Heart left ventricle (tissue), 13 donors: ENCODE measurements at regions not wholly inside any gene's neighbourhood (a gene's known extent, or its start where the extent isn't known, plus 50 kb on each side); places are given as distances from the start of the nearest gene placed in this dataset.

Experiments
- POLR2A ChIP-seq, 2 donors: fragments of 450-650 bp; IDR thresholded peaks; one replicate each; pipeline ENCODE4 v1.6.1; 2017; ENCODE audit warnings: antibody characterized with exemption in 2 of 2, mild to moderate bottlenecking in 2 of 2, moderate library complexity in 2 of 2
- TF ChIP-seq, protein P1 (sequence below), 12 donors: fragments of 200-600 bp; sonication (generic) in 4 of 12; IDR thresholded peaks; one replicate each; pipeline versions ENCODE4 v1.5.0 to v1.8.0; 2018 to 2022; ENCODE audit warnings: antibody characterized with exemption in 12 of 12, mild to moderate bottlenecking in 5 of 12
- donor health status: ischemic (EF 13 %, LVEDD 7.1; RV severe dilation, severe dysfunction).
- donor health status: DM: no; HTN: yes; CAD: no.
- donor health status: DM: no; HTN: no; CAD: no.
- donor health status: ischemic (EF 25% LVEDD 6.9; RV normal size, moderate dysfunction).
- donor health status: ischemic (EF 25% LVEDD 5.7; RV mildly dilated, moderate dysfunction).
- donor health status: ischemic (EF 35%, LVEDD 5.7; RV mildly dilated, moderate dysfunction).
- donor health status: nonischemic (EF 11% LVEDD 7.7; RV severe dilation, severe dysfunction).
- donor health status: DM: yes; HTN: yes; CAD: no.
- donor health status: PGD.
- donor health status: ischemic (EF 29% LVEDD 5.4; RV normal size, mild dysfunction).
- donor health status: nonischemic (EF 23%, LVEDD 6.1; RV moderate dilation, normal function).

DNA sequence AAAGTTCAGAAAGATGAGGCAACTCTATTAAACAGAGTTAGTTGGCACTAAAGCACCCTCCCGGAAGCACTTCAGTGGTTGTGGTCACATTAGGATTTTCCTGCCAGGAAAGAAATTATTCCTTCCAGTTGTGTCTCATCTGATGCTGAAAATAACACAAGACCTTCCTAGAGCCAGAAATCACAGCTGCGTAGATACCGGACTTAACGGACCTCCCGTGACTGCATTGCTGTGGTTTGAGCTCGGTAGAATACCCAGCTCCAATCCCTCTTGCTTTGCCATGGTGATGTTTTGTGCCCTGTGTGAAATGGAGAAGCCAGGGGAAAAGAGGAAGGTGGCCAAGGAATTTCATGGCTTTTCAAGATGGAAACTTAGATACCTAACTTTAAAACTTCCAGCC is 215.0 kb upstream of the IGF1R start:
- TF ChIP-seq POLR2A (IDR thresholded peaks at IDR 0.05) = no peak
- TF ChIP-seq, protein P1, sequence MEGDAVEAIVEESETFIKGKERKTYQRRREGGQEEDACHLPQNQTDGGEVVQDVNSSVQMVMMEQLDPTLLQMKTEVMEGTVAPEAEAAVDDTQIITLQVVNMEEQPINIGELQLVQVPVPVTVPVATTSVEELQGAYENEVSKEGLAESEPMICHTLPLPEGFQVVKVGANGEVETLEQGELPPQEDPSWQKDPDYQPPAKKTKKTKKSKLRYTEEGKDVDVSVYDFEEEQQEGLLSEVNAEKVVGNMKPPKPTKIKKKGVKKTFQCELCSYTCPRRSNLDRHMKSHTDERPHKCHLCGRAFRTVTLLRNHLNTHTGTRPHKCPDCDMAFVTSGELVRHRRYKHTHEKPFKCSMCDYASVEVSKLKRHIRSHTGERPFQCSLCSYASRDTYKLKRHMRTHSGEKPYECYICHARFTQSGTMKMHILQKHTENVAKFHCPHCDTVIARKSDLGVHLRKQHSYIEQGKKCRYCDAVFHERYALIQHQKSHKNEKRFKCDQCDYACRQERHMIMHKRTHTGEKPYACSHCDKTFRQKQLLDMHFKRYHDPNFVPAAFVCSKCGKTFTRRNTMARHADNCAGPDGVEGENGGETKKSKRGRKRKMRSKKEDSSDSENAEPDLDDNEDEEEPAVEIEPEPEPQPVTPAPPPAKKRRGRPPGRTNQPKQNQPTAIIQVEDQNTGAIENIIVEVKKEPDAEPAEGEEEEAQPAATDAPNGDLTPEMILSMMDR (IDR thresholded peaks at IDR 0.05) = no peak
